ENCODE measurements at regions not wholly inside any gene's neighbourhood (a gene's known extent, or its start where the extent isn't known, plus 50 kb on each side); places are given as distances from the start of the nearest gene placed in this dataset.

DNA sequence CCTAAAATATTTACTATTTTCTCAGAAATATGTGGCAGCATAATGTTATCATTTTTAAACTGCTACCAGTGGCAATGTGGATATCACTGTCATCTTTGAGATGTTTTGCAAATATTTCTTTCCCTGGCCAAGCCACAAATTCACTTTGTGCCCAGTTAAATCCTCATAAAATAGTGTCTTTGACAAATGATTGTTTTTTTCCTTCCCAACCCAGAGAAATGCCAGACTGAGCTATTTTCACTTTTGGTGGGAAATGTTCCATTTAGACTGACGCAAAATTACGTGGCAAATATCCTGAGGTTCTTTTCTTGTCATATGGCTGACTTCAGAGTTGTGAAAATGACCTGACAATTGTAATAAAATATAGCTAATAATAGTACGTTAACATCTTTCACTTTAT lies 807.0 kb upstream of the SOX9 start:
- H3K27ac ChIP-seq: no peak overlapping the region
- no peak for DNase-seq (ENCODE audit: low spot score in 2 of 2)
- H3K9me3 ChIP-seq: no peaks in the 10 kb centered on the region
- no peak for TF ChIP-seq CTCF (IDR thresholded peaks at IDR 0.05)
- no peaks in the 10 kb centered on the region for H3K4me1 ChIP-seq
- H3K27me3 ChIP-seq: no peaks in the 10 kb centered on the region
- intact Hi-C loops (cut with DNase I): no loop called here
- no peak overlapping the region for H3K4me3 ChIP-seq
- H3K36me3 ChIP-seq: no peaks in the 10 kb centered on the region

DNA sequence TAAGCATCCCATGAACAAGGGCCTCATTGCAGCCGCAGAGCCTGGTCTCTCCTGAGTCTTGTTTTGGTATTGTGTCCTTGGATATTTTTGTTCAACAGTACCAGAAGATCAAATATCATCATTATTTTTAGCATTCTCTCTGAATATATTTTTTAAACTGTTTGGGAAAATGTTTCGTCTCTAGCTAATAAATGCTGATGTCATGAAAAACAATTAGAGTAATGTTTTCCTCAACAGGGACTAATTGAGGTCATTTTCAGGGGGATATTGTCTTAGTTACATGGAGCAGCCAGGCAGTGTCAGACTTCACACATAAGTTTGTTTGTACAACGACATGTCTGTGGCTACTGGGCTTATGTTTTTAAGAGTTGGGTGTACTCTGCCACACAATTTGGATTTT lies 805.3 kb upstream of the SOX9 start:
- H3K4me1 ChIP-seq: no peaks in the 10 kb centered on the region
- no peaks in the 10 kb centered on the region for H3K36me3 ChIP-seq
- no peaks in the 10 kb centered on the region for H3K9me3 ChIP-seq
- H3K27me3 ChIP-seq: no peaks in the 10 kb centered on the region
- intact Hi-C loops (cut with DNase I): no loop called here
- no peak for TF ChIP-seq CTCF (IDR thresholded peaks at IDR 0.05)
- no peak for DNase-seq (ENCODE audit: low spot score in 2 of 2)
- H3K27ac ChIP-seq: no peak overlapping the region
- H3K4me3 ChIP-seq: no peak overlapping the region

DNA sequence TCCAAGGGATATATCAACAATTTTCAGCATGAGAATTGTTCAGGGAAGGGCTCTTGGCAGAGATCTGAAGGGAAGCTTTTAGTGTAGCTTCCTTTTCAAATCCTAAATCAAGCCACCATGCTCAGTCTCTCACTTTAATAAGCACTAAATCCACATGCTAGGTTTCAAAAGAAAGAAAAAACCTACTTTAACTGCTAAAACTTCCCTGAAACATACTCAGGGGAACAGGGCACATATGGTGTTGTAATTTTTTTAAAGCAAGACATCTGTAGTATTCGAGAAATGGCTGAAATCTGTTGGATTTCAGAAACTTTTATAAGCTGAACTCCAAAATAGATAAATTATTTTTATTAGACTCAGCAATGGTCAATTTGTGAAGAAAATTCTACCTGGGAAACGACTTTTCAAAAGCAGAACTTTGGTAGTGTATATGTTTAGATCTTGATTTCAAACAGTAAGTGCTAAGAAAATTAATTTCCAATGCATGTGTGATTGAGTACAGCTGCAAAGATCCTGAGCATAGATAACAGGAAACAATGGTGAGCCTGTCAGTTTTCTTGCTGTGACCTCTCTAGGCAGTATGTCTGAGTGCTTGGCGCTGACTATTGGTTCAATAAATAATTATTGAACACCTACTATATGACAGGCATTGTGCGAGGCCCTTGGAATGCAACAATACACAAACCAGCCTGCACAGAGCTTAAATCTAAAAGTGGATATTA lies 804.5 kb upstream of the SOX9 start:
- Histone ChIP-seq H3K36me3 (no peaks in the 10 kb centered on the region), H3K4me1 (no peaks in the 10 kb centered on the region), H3K27me3 (no peaks in the 10 kb centered on the region), H3K9me3 (no peaks in the 10 kb centered on the region), H3K4me3 (no peak overlapping the region), H3K27ac (no peak overlapping the region)
- no peak for DNase-seq (ENCODE audit: low spot score in 2 of 2)
- TF ChIP-seq CTCF (IDR thresholded peaks at IDR 0.05): no peak
- intact Hi-C loops (cut with DNase I): no loop called here

- Histone ChIP-seq H3K36me3 (no peaks in the 10 kb centered on the region), H3K4me3 (no peak overlapping the region), H3K9me3 (no peaks in the 10 kb centered on the region), H3K27ac (no peak overlapping the region), H3K27me3 (no peaks in the 10 kb centered on the region), H3K4me1 (no peaks in the 10 kb centered on the region)
- intact Hi-C loops (cut with DNase I): no loop called here
- DNase-seq (ENCODE audit: low spot score in 2 of 2): no peak
- no peak for TF ChIP-seq CTCF (IDR thresholded peaks at IDR 0.05)
These were observed 800.6 kb upstream of the SOX9 start for GRCh38 chr17:71320009-71320796.

DNA sequence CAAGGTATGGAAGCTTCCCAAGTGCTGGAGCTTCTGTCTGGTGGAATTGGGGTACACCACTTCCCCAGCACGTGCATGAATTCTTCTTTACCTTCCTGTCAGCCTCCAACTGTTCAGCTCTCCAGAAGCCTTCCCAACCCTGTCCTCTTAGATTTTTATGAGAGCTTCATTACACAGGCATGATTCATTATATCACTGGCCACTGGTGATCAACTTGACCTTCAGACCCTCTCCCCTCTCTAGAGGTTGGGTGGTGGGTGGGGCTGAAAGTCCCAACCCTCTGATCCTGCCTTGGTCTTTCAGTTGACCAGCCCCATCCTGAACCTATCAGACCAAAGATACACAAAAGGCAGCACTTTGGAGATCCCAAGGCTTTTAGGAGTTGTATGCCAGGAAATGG lies 795.7 kb upstream of the SOX9 start:
- no peak for DNase-seq (ENCODE audit: low spot score in 2 of 2)
- TF ChIP-seq CTCF (IDR thresholded peaks at IDR 0.05): no peak
- intact Hi-C loops (cut with DNase I): no loop called here
- Histone ChIP-seq H3K27me3 (no peaks in the 10 kb centered on the region), H3K9me3 (no peaks in the 10 kb centered on the region), H3K36me3 (no peaks in the 10 kb centered on the region), H3K4me3 (no peak overlapping the region), H3K27ac (no peak overlapping the region), H3K4me1 (no peaks in the 10 kb centered on the region)
